HL-60/S4 (cell line): ENCODE measurements at regions not wholly inside any gene's neighbourhood (a gene's known extent, or its start where the extent isn't known, plus 50 kb on each side); places are given as distances from the start of the nearest gene placed in this dataset.

Experiments
- in situ Hi-C: fragments of 300-500 bp; cut with MboI; formaldehyde crosslinking; loops from 2 replicates; pipeline ENCODE4 v1.14.3; 2022; ENCODE audit warnings: low sequenced_read_pairs

DNA sequence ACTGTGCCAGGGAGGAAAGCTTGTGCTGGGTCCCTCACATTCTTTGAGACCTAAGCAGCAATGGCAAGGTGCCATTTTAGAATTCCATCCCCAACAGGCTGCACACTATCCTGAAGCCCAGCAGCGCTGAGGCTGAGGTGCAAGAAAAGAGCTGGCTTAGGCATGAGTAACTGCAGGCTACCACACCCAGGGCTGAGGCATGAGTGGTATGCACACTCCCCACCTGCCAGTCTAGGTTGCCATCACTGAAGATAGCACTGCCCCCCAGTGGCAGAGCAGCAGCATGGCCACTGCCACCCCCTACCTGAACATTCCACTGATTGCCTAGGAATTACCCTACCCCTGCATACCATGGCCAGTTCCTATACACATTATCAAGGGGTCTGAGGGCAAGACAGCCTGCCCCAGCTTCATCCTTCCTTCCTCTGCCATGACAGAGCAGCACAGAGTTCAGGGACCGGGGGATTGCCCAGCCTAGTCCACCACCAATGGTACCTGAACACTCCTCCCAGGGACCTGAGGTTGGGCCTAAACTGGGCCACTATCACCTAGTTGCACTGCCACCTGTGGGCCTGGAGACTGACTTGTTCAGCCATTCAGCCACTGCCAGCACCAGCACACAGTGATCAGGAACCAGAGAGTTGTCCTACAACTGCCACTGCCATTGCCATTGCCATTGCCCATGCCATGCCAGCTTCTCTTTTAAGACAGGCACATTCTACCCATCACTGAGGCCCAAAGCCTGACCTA is 129.8 kb downstream of the SATB1 start:
- in situ Hi-C loops = loop anchor here (10.0 kb wide), 1 partner anchor 391 kb away; no protein-coding TSS in a partner anchor

GRCh38 chr3:18290157-18290556 is 135.0 kb downstream of the SATB1 start:
- in situ Hi-C loops = loop anchor here (10.0 kb wide), 1 partner anchor 385 kb away; no protein-coding TSS in a partner anchor

GRCh38 chr3:18288243-18288642 is 136.9 kb downstream of the SATB1 start:
- in situ Hi-C loops = no loop called here

DNA sequence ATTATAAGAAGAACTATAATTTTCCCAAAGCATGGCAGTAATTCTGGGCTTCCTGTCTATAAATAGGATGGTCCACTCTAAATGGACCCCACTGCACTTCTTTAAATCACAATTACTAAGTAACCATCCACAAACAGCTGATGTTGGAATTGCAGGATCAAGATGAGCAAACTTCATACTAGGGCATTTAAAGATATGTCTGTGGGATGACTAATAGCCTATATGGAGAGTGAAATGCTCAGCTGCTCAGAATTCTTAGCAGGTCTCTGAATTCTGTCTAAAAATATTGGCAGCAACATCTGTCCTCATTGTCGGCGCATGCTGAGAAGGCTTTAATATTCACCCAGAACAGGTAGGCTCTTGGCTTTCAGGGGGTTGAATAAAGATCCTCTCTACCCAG is 140.4 kb downstream of the SATB1 start:
- in situ Hi-C loops = no loop called here

- in situ Hi-C loops = no loop called here
These were observed 141.5 kb downstream of the SATB1 start for GRCh38 chr3:18283680-18284079.

- in situ Hi-C loops = no loop called here
These were observed 142.6 kb downstream of the SATB1 start for GRCh38 chr3:18282507-18282906.

DNA sequence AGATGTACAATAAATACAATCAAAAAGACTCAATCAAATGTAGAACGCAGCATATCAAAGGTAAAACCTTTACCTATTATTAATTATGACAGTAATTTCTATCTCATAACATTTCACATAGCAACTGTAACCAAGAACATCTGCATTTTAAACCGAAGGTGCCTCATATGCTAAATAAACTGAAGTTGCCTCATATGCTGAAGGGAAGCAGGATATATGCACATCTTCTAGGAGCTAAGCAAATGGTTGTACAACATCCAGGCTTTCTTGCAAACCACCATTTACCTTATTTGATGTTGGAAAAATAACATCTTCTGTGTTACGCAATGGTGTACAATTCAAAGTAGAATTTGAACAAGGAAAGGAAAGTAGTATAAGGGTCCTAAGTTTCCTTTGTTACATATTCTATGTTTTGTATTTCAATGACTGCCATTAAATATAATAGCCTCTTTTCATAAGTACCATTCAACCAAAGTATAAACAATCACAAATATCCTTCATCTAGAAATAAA is 145.9 kb downstream of the SATB1 start:
- in situ Hi-C loops = no loop called here

DNA sequence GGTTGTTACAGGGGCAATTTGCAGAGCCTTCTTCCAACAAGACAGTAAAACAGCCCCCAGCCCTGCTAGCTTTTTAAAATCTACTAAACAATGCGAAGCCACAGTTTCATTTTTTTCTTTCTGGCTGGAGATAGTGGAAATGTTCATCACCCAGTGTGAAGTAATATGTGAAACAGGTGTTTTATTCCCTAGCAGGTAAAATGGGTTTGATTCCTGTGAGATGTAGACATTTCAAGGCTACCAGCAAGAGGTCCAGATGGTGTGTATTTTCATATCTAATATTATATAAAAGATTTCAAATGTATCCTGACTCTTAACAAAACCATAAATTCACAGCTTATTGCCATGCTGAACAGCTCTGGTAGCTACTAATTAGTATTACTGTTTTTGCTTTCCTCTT is 160.3 kb downstream of the SATB1 start:
- in situ Hi-C loops = no loop called here

GRCh38 chr3:18264361-18264760 is 160.8 kb downstream of the SATB1 start:
- in situ Hi-C loops = no loop called here

DNA sequence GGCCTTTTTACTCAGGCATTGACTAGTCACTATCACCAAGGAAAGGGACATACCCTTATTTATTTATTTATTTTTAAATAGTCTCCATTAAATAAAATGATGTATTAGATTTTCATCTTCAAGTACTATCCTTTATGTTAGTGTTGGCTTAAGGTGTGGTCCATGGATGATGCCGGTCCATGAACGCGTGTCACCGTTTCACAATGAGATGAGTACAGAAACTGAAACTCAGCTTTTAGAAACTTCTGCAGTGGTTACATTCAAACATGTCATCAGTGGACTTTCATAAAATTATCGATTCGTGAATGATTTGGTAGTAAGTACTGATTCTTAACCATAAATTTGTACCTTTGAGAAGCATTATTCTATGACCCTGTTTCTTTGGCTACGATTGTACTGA is 166.6 kb downstream of the SATB1 start:
- in situ Hi-C loops = no loop called here

- in situ Hi-C loops = no loop called here
These were observed 172.6 kb downstream of the SATB1 start for GRCh38 chr3:18252578-18252977.

DNA sequence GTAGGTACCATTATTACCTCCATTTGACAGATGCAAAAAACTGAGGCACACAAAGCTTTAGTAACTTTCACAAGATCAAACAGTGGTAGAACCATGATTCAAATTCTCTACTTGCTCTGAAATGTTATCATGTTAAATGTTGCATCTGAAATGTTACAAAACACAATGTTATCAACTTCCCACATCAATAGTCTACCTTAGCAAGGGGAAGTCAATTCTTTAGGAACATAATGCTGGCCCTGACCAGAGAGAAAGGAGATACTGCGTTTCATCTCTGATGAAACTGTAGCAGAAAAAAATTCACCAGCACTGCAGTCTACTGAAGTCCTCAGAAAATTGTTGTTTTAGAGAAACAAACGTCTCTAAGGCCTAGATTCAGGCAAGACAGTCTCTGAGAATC is 174.1 kb downstream of the SATB1 start:
- in situ Hi-C loops = no loop called here

DNA sequence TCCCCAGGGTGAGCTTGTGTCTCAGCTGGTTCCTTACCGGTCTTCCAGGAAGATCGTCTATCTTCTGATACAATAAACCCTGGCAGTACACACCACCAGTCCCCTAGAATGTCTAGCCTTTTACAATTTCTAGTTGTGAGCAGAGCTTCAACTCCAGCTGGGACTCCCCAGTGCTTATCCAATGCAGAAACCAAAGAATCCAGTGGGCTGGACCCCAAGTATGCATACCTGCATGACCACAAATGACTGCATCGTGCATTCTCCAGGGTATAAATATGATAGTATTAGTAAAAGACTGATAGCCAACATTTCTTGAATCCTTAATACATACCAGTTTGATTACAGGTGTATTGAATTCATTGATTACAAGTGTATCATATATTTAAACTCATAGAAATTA is 176.0 kb downstream of the SATB1 start:
- in situ Hi-C loops = no loop called here

DNA sequence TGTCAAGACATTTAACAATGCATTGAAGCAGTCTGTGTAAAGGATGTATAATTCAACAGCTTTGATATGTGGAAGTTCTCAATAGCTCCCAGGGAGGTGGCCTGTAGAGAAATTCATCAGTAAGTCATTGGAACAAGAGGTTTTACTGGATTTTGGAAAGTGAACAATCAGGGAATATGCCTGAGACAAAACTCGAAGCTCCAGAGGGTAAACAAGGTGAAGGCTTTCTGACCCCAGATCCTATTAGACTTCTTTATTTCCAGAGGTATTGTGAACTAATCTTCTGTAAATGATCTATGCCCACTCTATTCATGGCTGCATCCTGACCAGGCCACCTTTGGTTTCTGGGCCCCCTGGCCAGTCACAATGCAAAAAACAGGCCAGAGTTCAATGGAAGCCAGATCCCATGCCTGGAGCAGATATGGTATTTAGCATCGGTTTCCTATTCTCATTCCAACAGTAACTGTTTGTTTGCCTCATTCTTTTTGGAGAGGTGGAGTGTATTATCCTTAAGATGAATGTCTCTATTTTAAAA is 177.3 kb downstream of the SATB1 start:
- in situ Hi-C loops = no loop called here

DNA sequence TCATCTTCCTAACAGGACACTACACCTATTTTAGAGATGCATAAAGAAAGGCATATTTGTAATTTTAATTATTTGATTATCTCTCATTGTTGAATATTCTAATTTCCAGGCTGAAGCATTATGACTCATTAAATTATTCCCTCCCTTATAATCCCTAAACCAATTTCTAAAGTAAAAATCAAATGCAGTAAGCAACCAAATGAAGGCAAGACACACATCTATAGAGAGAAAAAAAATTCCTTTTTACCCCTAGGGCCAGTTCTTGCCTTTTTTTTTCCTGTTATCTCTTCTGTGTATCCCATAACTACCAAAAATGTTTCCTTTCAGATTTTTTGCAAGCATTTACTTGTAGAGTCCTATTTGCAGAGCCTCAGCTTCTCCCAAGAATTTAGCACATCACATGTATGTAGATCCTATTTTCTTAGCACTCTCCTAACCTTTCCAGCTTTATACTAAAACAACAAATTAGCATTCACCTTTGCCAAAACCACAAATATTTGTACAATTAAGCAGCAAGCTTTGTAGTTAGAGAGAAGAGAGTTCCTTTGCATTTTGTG is 177.9 kb downstream of the SATB1 start:
- in situ Hi-C loops = no loop called here

DNA sequence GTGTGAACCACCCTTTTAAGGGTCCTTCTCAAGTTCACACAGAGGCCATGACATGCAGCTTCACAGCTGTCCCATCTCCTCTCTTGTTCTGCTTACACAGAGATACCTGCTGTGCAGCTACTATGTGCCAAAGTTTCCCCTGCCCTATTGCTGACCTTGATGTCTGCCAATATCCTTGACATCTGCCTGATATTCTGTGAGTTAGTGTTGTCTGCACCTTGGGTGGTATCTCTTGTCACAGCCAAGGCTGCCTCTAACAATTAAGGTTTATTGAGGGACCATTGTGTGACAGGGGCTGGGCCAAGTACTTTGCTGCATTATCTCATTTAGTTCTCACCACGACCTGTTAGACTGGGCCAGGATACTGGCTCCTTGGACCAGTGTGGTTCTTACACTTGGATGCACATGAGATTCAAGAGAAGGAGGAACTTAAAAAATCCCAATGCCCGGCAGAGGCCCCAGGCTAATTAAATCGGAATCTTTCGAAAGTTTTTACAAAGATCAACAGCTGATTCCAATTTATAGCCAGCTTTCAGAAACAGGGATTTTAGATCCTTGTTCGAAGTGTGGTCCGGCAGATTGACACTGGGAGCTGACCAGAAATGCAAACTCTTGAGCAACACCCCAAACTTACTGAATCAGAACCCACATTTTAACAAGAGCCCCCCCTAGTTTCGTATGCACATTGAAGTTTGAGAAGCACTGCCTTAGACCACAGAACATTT is 178.6 kb downstream of the SATB1 start:
- in situ Hi-C loops = no loop called here

- in situ Hi-C loops = no loop called here
These were observed 179.4 kb downstream of the SATB1 start for GRCh38 chr3:18245721-18246120.

- in situ Hi-C loops = no loop called here
These were observed 183.3 kb downstream of the SATB1 start for GRCh38 chr3:18241837-18242236.

DNA sequence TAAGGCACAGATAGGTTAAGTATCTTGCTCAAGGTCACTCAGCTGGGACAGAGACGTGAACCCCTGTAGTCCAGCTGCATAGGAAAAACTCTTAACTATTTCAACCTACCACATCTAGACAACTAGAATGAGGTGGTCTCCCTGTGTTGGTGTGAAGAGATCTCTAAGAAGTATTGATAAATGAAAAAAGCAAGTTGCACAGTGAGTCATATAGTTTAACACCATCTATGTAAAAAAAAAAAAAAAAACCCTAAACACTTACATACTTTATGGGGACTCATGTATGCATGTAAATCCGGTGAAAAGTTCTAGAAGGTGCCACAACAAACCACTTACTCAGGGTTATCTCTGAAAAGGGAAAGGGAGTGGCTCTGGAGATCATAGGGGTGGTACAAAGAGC is 185.5 kb downstream of the SATB1 start:
- in situ Hi-C loops = no loop called here

DNA sequence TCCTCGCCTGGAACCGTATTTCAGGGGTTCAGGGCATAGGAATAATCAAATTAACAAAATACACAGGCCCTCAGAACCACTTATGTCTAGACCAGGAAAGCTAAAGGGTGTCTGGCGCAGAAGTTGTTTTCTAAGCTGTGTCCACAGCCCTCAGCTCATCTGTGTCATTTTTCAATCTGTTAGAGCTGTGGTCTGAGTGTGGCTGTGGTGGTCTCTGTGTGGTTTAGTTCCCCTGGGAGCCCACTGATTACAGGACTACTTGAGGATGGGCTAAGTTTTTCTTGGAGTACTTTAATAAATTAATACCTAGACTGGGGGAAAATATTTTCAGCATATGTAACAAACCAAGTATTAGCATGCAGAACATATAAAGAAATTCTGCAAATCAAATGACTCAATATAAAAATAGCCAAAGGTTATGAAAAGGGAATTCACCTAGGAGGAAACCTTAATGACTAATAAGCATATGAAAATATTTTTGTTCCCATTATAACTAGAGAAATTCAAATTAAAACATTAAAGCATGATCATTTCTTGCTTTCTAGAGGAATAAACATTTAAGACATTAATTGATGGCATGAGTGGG is 186.3 kb downstream of the SATB1 start:
- in situ Hi-C loops = no loop called here

DNA sequence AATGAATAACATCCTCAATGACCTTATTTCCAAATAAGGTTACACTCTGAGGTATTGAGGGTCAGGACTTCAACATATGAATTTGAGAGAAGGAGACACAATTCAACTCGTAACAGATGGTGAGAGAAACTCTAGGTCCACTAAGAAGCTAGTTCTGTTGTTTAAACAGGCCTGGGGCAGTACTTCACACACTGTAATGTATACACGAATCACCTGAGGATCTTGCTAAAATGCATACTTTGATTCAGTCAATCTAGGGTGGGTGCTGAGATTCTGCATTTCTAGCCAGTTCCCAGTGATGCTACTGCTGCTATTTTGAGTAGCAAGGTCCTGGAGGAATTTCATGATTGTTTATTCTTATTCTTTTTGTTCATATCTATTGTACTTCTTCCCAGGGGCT is 186.8 kb downstream of the SATB1 start:
- in situ Hi-C loops = no loop called here
